GM13977 (cell line): ENCODE measurements at regions not wholly inside any gene's neighbourhood (a gene's known extent, or its start where the extent isn't known, plus 50 kb on each side); places are given as distances from the start of the nearest gene placed in this dataset.

ENCODE experiments used
- DNase-seq: peaks from one replicate; pipeline ENCODE4 v3.0.0; 2012; ENCODE audit warnings: low spot score
- in situ Hi-C: fragments of 300-500 bp; cut with MboI; formaldehyde crosslinking; loops from one replicate; pipeline ENCODE4 v1.12.0; 2022; ENCODE audit warnings: low sequenced_read_pairs, low pct_unique_long_range_greater_than_20kb, mixed read lengths, inconsistent platforms; ENCODE audit not compliant: unreplicated experiment
- TF ChIP-seq, protein P1 (sequence below): IDR thresholded peaks from 2 replicates; pipeline ENCODE4 v1.5.1; 2012; ENCODE audit warnings: mild to moderate bottlenecking, control low read depth; ENCODE audit not compliant: insufficient read depth; ENCODE audit errors: extremely low read depth, missing control alignments

GRCh38 chr2:60000686-60001085 lies 552.8 kb downstream of the BCL11A start:
- in situ Hi-C loops = no loop called here
- DNase-seq = no peak
- TF ChIP-seq, protein P1, sequence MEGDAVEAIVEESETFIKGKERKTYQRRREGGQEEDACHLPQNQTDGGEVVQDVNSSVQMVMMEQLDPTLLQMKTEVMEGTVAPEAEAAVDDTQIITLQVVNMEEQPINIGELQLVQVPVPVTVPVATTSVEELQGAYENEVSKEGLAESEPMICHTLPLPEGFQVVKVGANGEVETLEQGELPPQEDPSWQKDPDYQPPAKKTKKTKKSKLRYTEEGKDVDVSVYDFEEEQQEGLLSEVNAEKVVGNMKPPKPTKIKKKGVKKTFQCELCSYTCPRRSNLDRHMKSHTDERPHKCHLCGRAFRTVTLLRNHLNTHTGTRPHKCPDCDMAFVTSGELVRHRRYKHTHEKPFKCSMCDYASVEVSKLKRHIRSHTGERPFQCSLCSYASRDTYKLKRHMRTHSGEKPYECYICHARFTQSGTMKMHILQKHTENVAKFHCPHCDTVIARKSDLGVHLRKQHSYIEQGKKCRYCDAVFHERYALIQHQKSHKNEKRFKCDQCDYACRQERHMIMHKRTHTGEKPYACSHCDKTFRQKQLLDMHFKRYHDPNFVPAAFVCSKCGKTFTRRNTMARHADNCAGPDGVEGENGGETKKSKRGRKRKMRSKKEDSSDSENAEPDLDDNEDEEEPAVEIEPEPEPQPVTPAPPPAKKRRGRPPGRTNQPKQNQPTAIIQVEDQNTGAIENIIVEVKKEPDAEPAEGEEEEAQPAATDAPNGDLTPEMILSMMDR = no peak

DNA sequence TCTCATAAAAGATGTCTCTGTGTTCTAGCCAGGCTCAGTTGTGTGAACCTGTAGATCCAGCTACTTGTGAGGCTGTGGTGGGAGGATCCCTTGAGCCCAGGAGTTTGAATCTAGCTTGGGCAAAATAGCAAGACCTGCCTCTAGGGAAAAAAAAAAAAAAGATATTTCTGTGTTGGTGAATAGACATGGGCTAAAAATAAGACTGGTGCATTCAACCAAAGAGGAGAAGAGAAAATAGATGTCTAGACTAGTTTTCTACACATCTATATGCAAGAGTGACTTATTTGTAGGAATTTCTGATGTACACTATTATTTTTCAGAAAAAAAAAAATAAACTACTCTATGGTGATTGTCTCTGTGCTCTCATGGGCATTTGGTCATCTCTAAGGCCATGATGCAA lies 555.1 kb downstream of the BCL11A start:
- TF ChIP-seq, protein P1 = no peak
- no peak for DNase-seq
- in situ Hi-C loops = no loop called here

DNA sequence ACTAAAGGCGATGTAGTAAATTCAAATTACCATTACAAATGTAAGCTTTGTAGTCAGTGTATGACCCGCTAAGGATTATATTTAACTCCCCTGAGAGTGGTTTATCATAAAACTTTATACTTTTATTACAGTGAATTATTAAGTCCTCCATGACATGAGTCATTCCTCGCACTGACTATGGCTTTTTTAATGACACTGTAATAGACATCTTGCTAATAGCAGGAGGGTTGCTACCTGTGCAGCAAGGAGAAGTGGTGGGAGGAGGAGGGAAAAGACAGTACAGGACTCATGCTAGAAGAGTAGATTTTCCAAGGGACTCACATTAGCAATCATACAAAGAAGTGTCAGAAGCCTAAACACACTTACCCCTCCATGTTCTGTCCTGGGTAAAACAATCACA lies 556.1 kb downstream of the BCL11A start:
- TF ChIP-seq, protein P1 = no peak
- in situ Hi-C loops = no loop called here
- DNase-seq = no peak

DNA sequence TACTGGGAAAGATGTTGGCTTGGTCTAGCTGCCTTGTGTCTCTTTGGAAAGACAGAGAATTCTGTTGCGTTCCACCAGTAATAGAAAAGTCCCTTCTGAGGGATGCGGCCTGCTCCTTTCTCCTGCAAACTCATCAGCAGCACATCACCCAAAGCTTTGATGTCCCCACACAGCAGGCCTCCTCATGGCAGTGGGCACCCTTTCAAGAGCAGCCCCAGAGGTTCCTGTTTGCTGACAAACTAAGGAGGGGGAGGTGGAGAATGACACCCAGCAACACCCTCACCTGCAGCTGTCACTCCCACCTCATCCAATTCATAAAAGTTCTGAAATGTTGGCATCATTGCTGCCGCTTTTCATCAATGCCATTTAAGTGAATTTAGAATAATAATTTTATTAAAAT lies 556.6 kb downstream of the BCL11A start:
- TF ChIP-seq, protein P1 = no peak
- DNase-seq = no peak
- in situ Hi-C loops = no loop called here

DNA sequence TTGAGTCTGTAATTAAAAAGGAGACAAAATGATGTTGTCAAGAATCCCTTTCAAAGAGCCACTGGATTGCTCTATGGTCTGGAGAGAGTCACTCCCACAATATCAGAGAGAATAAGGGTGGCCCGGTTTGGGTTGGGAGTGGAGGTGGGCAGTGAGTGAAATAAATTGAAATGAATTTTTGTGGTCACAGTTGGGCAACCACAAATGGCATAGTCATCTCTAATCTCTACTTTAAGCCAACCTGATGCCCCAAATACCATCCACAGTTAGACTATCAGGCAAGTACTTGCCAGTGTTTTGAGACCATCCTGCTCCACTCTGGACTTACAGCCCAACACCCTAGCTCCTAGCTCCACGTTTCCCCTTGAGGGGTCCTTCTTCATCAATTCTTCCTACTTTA lies 559.7 kb downstream of the BCL11A start:
- TF ChIP-seq, protein P1 = no peak
- DNase-seq = no peak
- in situ Hi-C loops = no loop called here

DNA sequence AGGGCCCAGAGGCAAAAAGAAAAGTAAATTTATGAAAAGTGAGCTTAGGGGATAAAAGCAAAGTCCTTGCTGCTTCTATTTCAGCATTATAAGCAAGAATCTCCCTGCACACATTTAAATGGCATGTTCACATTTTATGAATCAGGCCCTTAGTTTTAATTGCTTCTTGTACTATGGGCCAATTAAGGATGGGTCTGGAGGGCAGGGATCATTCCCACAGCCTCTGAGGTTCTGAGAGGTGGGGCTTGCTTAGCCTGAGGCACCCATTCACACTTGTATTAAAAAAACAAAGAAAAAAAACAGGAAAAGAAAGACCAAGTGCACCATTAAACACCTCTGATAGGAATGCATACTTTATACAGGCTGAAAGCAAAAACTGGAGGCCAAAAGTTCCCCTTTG lies 565.1 kb downstream of the BCL11A start:
- in situ Hi-C loops = no loop called here
- TF ChIP-seq, protein P1 = no peak
- no peak for DNase-seq

GRCh38 chr2:59986511-59986910 lies 566.9 kb downstream of the BCL11A start:
- DNase-seq = no peak
- TF ChIP-seq, protein P1 = no peak
- in situ Hi-C loops = no loop called here
